ENCODE measurements at regions not wholly inside any gene's neighbourhood (a gene's known extent, or its start where the extent isn't known, plus 50 kb on each side); places are given as distances from the start of the nearest gene placed in this dataset.

DNA sequence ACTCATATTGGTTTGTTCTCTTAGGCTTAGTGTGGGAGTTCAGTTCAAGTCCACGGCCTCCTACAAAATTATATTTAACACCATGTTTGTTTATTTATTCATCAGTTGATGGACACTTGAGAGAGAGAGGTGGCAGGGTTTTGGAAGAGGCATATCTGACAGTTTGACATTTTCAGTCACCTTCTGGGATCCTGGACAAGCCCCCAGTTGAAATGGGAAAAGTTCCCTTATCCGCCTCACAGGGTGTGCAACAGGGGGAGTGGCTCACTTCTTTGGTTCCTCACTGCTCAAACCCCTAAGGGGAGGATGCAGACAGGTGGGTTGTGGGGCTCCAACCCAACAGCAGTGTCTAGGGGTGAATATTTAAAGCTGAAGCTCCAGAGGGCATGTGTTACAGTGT is 52.3 kb upstream of the TNFSF18 start:
- Mint-ChIP-seq H3K27me3 (ENCODE audit: insufficient read depth, unreplicated experiment) (no peaks in the 10 kb centered on the region), H3K9me3 (ENCODE audit: unreplicated experiment) (peaks cover 39% of the 10 kb centered on the region), H3K4me3 (ENCODE audit: unreplicated experiment) (no peak overlapping the region), H3K4me1 (ENCODE audit: low read depth, unreplicated experiment) (no peaks in the 10 kb centered on the region), H3K36me3 (ENCODE audit: insufficient read depth, unreplicated experiment) (no peaks in the 10 kb centered on the region), H3K27ac (ENCODE audit: unreplicated experiment) (no peak overlapping the region)
- TF ChIP-seq, protein P1, sequence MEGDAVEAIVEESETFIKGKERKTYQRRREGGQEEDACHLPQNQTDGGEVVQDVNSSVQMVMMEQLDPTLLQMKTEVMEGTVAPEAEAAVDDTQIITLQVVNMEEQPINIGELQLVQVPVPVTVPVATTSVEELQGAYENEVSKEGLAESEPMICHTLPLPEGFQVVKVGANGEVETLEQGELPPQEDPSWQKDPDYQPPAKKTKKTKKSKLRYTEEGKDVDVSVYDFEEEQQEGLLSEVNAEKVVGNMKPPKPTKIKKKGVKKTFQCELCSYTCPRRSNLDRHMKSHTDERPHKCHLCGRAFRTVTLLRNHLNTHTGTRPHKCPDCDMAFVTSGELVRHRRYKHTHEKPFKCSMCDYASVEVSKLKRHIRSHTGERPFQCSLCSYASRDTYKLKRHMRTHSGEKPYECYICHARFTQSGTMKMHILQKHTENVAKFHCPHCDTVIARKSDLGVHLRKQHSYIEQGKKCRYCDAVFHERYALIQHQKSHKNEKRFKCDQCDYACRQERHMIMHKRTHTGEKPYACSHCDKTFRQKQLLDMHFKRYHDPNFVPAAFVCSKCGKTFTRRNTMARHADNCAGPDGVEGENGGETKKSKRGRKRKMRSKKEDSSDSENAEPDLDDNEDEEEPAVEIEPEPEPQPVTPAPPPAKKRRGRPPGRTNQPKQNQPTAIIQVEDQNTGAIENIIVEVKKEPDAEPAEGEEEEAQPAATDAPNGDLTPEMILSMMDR (IDR thresholded peaks at IDR 0.05; ENCODE audit: insufficient read depth in 1 of 2, low read depth in 1 of 2, low read length in 1 of 2, severe bottlenecking in 1 of 2, unreplicated experiment in 1 of 2), result no peak
- ChIA-PET CTCF (no interaction called here), POLR2A (no interaction called here)
- Histone ChIP-seq H3K9me3 (peaks cover 13% of the 10 kb centered on the region), H3K36me3 (ENCODE audit: control insufficient read depth, insufficient read depth, low read length) (no peaks in the 10 kb centered on the region), H3K27me3 (replicated peaks; ENCODE audit: control insufficient read depth, insufficient read depth, low read length) (no peaks in the 10 kb centered on the region), H3K4me3 (ENCODE audit: low read depth, low read length) (no peak overlapping the region), H3K4me1 (peaks cover 5% of the 10 kb centered on the region; the same call in 1 of the 2 replicates)
- no TSS peak for BruUV-seq (replicated peaks)
- intact Hi-C loops (cut with micrococcal nuclease; ENCODE audit: unreplicated experiment), result no loop called here
- no peak for DNase-seq

DNA sequence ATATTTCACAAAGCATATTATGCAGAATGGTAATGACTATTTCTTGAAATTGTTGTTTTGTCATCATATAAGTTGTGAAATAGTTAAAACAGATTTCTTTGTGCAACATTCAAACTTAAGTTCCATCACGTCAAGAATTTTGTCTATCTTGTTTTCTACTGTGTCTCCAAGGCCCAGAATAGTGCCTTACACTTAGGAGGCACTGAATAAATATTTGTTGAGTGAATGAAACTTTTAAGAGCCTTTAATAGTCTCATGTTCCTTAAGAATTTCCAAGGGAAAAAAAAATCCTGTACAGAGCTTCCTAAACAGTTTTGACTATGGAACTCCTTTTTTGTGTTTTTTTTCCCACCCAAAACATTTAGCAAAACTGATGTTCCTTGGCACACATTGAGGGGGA is 50.8 kb upstream of the TNFSF18 start:
- intact Hi-C loops (cut with micrococcal nuclease; ENCODE audit: unreplicated experiment), result no loop called here
- Mint-ChIP-seq H3K27ac (ENCODE audit: unreplicated experiment) (no peak overlapping the region), H3K4me1 (ENCODE audit: low read depth, unreplicated experiment) (no peaks in the 10 kb centered on the region), H3K27me3 (ENCODE audit: insufficient read depth, unreplicated experiment) (no peaks in the 10 kb centered on the region), H3K9me3 (ENCODE audit: unreplicated experiment) (peaks cover 25% of the 10 kb centered on the region), H3K36me3 (ENCODE audit: insufficient read depth, unreplicated experiment) (no peaks in the 10 kb centered on the region), H3K4me3 (ENCODE audit: unreplicated experiment) (no peak overlapping the region)
- CTCF ChIA-PET, result no interaction called here
- Histone ChIP-seq H3K27me3 (replicated peaks; ENCODE audit: control insufficient read depth, insufficient read depth, low read length) (no peaks in the 10 kb centered on the region), H3K4me3 (ENCODE audit: low read depth, low read length) (no peak overlapping the region), H3K4me1 (peaks cover 5% of the 10 kb centered on the region; the same call in 1 of the 2 replicates), H3K9me3 (peaks cover 12% of the 10 kb centered on the region), H3K36me3 (ENCODE audit: control insufficient read depth, insufficient read depth, low read length) (no peaks in the 10 kb centered on the region)
- no TSS peak for BruUV-seq (replicated peaks)
- no peak for DNase-seq
- TF ChIP-seq, protein P1 (IDR thresholded peaks at IDR 0.05; ENCODE audit: insufficient read depth in 1 of 2, low read depth in 1 of 2, low read length in 1 of 2, severe bottlenecking in 1 of 2, unreplicated experiment in 1 of 2), result no peak
- POLR2A ChIA-PET, result no interaction called here

DNA sequence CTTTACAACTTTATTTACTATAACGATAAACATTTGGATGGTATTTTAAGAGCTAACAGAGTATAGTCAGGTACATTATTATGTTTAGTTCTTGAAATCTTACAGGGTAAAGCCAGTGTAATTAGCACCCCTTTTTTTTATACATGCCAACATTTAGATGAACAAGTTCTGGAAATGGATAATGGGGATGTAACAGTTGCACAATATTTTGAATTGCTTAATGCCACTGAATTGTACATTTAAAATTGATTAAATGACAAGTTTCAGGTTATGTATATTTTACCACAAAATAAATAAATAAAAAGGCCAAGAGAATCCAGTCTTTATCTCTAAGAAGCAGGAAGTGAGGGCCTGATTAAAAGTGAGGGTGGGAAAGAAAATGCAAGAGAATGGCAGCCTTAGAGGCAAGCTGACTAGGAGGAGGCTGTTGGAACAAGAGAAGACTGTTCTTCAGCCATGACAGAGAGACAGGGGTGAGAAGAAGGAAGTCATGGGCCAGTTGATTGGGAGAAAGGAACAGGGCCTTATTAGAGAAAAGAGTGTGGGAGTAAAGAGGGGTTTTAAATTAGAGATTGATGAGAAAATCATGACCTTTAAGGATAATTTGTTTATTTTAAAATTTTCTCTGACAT is 49.9 kb upstream of the TNFSF18 start:
- Histone ChIP-seq H3K36me3 (ENCODE audit: control insufficient read depth, insufficient read depth, low read length) (no peaks in the 10 kb centered on the region), H3K4me3 (ENCODE audit: low read depth, low read length) (no peak overlapping the region), H3K27me3 (replicated peaks; ENCODE audit: control insufficient read depth, insufficient read depth, low read length) (no peaks in the 10 kb centered on the region), H3K9me3 (peaks cover 12% of the 10 kb centered on the region), H3K4me1 (peaks cover 5% of the 10 kb centered on the region; the same call in 1 of the 2 replicates)
- no TSS peak for BruUV-seq (replicated peaks)
- no peak for DNase-seq
- TF ChIP-seq, protein P1 (IDR thresholded peaks at IDR 0.05; ENCODE audit: insufficient read depth in 1 of 2, low read depth in 1 of 2, low read length in 1 of 2, severe bottlenecking in 1 of 2, unreplicated experiment in 1 of 2), result no peak
- no peak overlapping the region for H3K4me3 Mint-ChIP-seq (ENCODE audit: unreplicated experiment)
- intact Hi-C loops (cut with micrococcal nuclease; ENCODE audit: unreplicated experiment), result no loop called here
- H3K27ac Mint-ChIP-seq (ENCODE audit: unreplicated experiment), result no peak overlapping the region
- H3K27me3 Mint-ChIP-seq (ENCODE audit: insufficient read depth, unreplicated experiment), result no peaks in the 10 kb centered on the region
- no peaks in the 10 kb centered on the region for H3K36me3 Mint-ChIP-seq (ENCODE audit: insufficient read depth, unreplicated experiment)
- ChIA-PET POLR2A (no interaction called here), CTCF (no interaction called here)
- peaks cover 25% of the 10 kb centered on the region for H3K9me3 Mint-ChIP-seq (ENCODE audit: unreplicated experiment)
- no peaks in the 10 kb centered on the region for H3K4me1 Mint-ChIP-seq (ENCODE audit: low read depth, unreplicated experiment)

Data from Caco-2 (cell line).